Activated naive CD8-positive, alpha-beta T cell treated with anti-CD3 and anti-CD28 coated beads for 36 hours (primary cell): ENCODE measurements at regions not wholly inside any gene's neighbourhood (a gene's known extent, or its start where the extent isn't known, plus 50 kb on each side); places are given as distances from the start of the nearest gene placed in this dataset.
"Not testable (repeated sequence)": the region's sequence is repeated elsewhere in the genome, so short reads cannot be mapped to it uniquely, and the experiment has no call there.

Source experiments
- DNase-seq: peaks from one replicate; pipeline ENCODE4 v3.0.0; 2021
- H3K27ac Mint-ChIP-seq: one replicate; pipeline ENCODE4 v1.8.0; 2022; ENCODE audit warnings: mild to moderate bottlenecking, moderate library complexity, mixed read lengths
- H3K27me3 Mint-ChIP-seq: one replicate; pipeline ENCODE4 v1.8.0; 2022; ENCODE audit warnings: mild to moderate bottlenecking, mixed read lengths
- H3K36me3 Mint-ChIP-seq: one replicate; pipeline ENCODE4 v1.8.0; 2021; ENCODE audit warnings: mild to moderate bottlenecking, mixed read lengths
- H3K4me1 Mint-ChIP-seq: one replicate; pipeline ENCODE4 v1.8.0; 2021; ENCODE audit warnings: mixed read lengths
- H3K4me3 Mint-ChIP-seq: one replicate; pipeline ENCODE4 v1.8.0; 2022; ENCODE audit warnings: mild to moderate bottlenecking, moderate library complexity, mixed read lengths
- H3K9me3 Mint-ChIP-seq: one replicate; pipeline ENCODE4 v1.8.0; 2022; ENCODE audit warnings: mixed read lengths

GRCh38 chr13:50280441-50280937, 265.2 kb downstream of the KCNRG start:
- no peak for DNase-seq
- no peak overlapping the region for H3K4me3 Mint-ChIP-seq
- H3K36me3 Mint-ChIP-seq, result no peaks in the 10 kb centered on the region
- H3K27ac Mint-ChIP-seq, result no peak overlapping the region
- H3K4me1 Mint-ChIP-seq, result peaks cover 6% of the 10 kb centered on the region
- H3K9me3 Mint-ChIP-seq, result peaks cover 5% of the 10 kb centered on the region
- H3K27me3 Mint-ChIP-seq, result peaks cover 10% of the 10 kb centered on the region

DNA sequence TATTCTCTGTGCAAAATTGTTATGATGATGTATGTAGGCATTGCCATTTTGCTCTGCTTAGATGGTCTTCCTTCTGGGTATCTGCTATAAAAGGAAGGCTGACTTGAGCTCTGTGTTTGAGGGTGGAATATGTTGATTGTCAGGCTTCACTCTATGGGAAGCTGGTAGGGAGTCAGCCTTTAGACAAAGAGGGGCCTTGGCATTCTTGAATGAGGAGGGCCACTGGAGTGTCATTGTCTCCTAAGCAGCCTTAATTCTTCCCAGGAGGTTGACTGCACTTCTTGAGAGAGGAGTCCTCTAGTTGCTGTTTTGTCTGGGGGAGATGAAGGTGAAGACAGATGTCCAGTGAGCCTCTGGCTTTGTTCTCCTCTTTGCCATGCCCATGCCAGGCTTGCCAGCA, 266.8 kb downstream of the KCNRG start:
- no peak for DNase-seq
- no peaks in the 10 kb centered on the region for H3K36me3 Mint-ChIP-seq
- H3K4me3 Mint-ChIP-seq, result no peak overlapping the region
- peaks cover 10% of the 10 kb centered on the region for H3K27me3 Mint-ChIP-seq
- H3K9me3 Mint-ChIP-seq, result peaks cover 5% of the 10 kb centered on the region
- H3K4me1 Mint-ChIP-seq, result peaks cover 6% of the 10 kb centered on the region
- no peak overlapping the region for H3K27ac Mint-ChIP-seq

- H3K4me3 Mint-ChIP-seq, result no peak overlapping the region
- no peak overlapping the region for H3K27ac Mint-ChIP-seq
- peaks cover 6% of the 10 kb centered on the region for H3K4me1 Mint-ChIP-seq
- no peaks in the 10 kb centered on the region for H3K36me3 Mint-ChIP-seq
- H3K9me3 Mint-ChIP-seq, result no peaks in the 10 kb centered on the region
- DNase-seq, result no peak
- peaks cover 10% of the 10 kb centered on the region for H3K27me3 Mint-ChIP-seq
Observed at GRCh38 chr13:50283017-50283416, 267.8 kb downstream of the KCNRG start.

- no peaks in the 10 kb centered on the region for H3K36me3 Mint-ChIP-seq
- peaks cover 6% of the 10 kb centered on the region for H3K4me1 Mint-ChIP-seq
- DNase-seq, result no peak
- no peak overlapping the region for H3K27ac Mint-ChIP-seq
- peaks cover 12% of the 10 kb centered on the region for H3K27me3 Mint-ChIP-seq
- H3K4me3 Mint-ChIP-seq, result no peak overlapping the region
- H3K9me3 Mint-ChIP-seq, result peaks cover 1% of the 10 kb centered on the region
Observed at GRCh38 chr13:50284540-50284939, 269.3 kb downstream of the KCNRG start.

DNA sequence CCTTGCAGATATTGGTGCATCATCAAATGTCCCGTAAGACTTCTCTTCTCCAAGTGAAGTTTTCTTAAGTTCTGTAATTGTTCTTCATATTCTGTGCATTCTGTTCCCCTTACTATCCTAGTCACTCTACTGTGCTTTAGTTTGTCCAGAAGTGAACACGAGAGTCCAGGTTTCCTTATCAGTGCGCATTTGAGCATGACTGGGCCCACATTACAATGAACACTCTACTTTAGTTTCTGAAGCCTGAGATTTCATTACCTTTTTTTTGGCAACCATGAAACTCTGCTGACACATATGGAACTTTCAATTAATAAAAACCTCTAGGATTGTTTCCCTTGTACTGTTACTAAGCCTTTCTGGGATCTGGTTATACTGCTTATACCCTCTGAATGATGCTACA, 270.0 kb downstream of the KCNRG start:
- H3K4me3 Mint-ChIP-seq, result no peak overlapping the region
- no peak overlapping the region for H3K27ac Mint-ChIP-seq
- peaks cover 15% of the 10 kb centered on the region for H3K27me3 Mint-ChIP-seq
- no peak for DNase-seq
- H3K9me3 Mint-ChIP-seq, result peaks cover 3% of the 10 kb centered on the region
- H3K36me3 Mint-ChIP-seq, result no peaks in the 10 kb centered on the region
- H3K4me1 Mint-ChIP-seq, result peaks cover 6% of the 10 kb centered on the region

- Mint-ChIP-seq H3K27me3 (peaks cover 15% of the 10 kb centered on the region), H3K4me3 (no peak overlapping the region), H3K36me3 (no peaks in the 10 kb centered on the region), H3K27ac (no peak overlapping the region), H3K4me1 (peaks cover 6% of the 10 kb centered on the region), H3K9me3 (peaks cover 3% of the 10 kb centered on the region)
- DNase-seq, result no peak
Observed at GRCh38 chr13:50286324-50286723, 271.1 kb downstream of the KCNRG start.

GRCh38 chr13:50290186-50290585, 274.9 kb downstream of the KCNRG start:
- Mint-ChIP-seq H3K27me3 (peaks cover 7% of the 10 kb centered on the region), H3K36me3 (no peaks in the 10 kb centered on the region), H3K4me3 (no peak overlapping the region), H3K27ac (no peak overlapping the region), H3K9me3 (peaks cover 8% of the 10 kb centered on the region), H3K4me1 (peaks cover 6% of the 10 kb centered on the region)
- no peak for DNase-seq

GRCh38 chr13:50291611-50292010, 276.4 kb downstream of the KCNRG start:
- H3K27me3 Mint-ChIP-seq, result peaks cover 5% of the 10 kb centered on the region
- peaks cover 9% of the 10 kb centered on the region for H3K9me3 Mint-ChIP-seq
- no peak for DNase-seq
- peaks cover 6% of the 10 kb centered on the region for H3K4me1 Mint-ChIP-seq
- H3K36me3 Mint-ChIP-seq, result no peaks in the 10 kb centered on the region
- no peak overlapping the region for H3K27ac Mint-ChIP-seq
- H3K4me3 Mint-ChIP-seq, result no peak overlapping the region

GRCh38 chr13:50292081-50292480, 276.8 kb downstream of the KCNRG start:
- H3K27ac Mint-ChIP-seq, result no peak overlapping the region
- DNase-seq, result no peak
- peaks cover 6% of the 10 kb centered on the region for H3K4me1 Mint-ChIP-seq
- peaks cover 9% of the 10 kb centered on the region for H3K9me3 Mint-ChIP-seq
- no peak overlapping the region for H3K4me3 Mint-ChIP-seq
- H3K27me3 Mint-ChIP-seq, result peaks cover 5% of the 10 kb centered on the region
- no peaks in the 10 kb centered on the region for H3K36me3 Mint-ChIP-seq

GRCh38 chr13:50294425-50294824, 279.2 kb downstream of the KCNRG start:
- not testable (repeated sequence) for H3K27ac Mint-ChIP-seq, DNase-seq, H3K4me3 Mint-ChIP-seq, H3K9me3 Mint-ChIP-seq, H3K4me1 Mint-ChIP-seq, H3K36me3 Mint-ChIP-seq
- H3K27me3 Mint-ChIP-seq, result peaks cover 15% of the 10 kb centered on the region

- no peaks in the 10 kb centered on the region for H3K36me3 Mint-ChIP-seq
Observed at GRCh38 chr13:50299546-50300249, 284.5 kb downstream of the KCNRG start.

DNA sequence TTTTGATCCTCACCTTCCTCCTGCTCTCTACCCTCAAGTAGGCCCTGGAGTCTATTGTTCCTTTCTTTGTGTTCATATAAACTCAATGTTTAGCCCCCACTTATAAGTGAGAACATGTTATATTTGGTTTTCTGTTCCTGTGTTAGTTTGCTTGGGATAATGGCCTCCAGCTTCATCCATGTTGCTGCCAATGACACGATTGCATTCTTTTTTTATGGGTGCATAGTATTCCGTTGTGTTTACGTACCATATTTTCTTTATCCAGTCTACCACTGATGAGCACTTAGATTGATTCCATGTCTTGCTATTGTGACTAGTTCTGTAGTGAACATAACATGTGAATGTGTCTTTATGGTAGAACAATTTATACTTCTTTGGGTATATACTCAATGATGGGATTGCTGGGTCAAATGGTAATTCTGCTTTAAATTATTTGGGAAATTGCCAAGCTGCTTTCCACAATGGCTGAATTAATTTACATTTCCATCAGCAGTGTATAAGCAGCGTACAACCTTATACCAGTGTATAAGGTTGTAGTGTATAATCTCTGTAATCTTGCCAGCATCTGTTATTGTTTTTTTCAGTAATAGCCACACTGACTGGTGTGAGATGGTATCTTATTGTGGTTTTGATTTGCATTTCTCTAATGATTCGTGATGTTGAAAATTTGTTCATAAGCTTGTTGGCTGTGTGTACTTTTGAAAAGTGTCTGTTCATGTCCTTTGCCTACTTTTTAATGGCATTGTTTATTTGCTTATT, 288.9 kb downstream of the KCNRG start:
- DNase-seq, result no peak
- no peak overlapping the region for H3K4me3 Mint-ChIP-seq
- peaks cover 3% of the 10 kb centered on the region for H3K4me1 Mint-ChIP-seq
- H3K27me3 Mint-ChIP-seq, result peaks cover 4% of the 10 kb centered on the region
- no peak overlapping the region for H3K27ac Mint-ChIP-seq
- H3K9me3 Mint-ChIP-seq, result peaks cover 2% of the 10 kb centered on the region
- no peaks in the 10 kb centered on the region for H3K36me3 Mint-ChIP-seq

More at GRCh38 chr13:50299546-50300249, 284.5 kb downstream of the KCNRG start:
- no peak for DNase-seq
- Mint-ChIP-seq H3K4me3 (no peak overlapping the region), H3K27ac (no peak overlapping the region), H3K4me1 (no peaks in the 10 kb centered on the region), H3K9me3 (peaks cover 6% of the 10 kb centered on the region), H3K27me3 (peaks cover 11% of the 10 kb centered on the region)

GRCh38 chr13:50306156-50306555, 290.9 kb downstream of the KCNRG start:
- Mint-ChIP-seq H3K4me3 (no peak overlapping the region), H3K27me3 (peaks cover 7% of the 10 kb centered on the region), H3K4me1 (peaks cover 18% of the 10 kb centered on the region), H3K36me3 (no peaks in the 10 kb centered on the region), H3K9me3 (peaks cover 2% of the 10 kb centered on the region), H3K27ac (no peak overlapping the region)
- DNase-seq, result no peak

DNA sequence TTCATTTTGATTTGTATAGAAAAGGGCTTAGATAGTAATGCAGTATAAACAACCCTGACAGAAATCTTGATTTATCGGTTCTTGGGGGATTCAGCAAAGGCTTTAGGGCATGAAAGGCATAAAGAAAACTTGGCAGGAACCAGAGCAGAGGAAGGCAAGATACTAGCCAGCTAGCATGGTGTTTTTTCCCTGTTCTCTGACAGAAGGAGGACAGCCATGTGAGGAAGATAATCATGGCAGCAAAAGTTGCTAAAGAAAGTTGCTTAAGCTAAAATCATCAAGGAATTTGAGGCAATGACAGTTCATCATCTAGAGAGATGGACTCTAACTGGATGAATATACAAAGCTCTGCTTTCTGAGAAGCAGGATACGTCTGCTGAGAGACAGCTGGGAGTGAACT, 294.1 kb downstream of the KCNRG start:
- Mint-ChIP-seq H3K4me3 (no peak overlapping the region), H3K9me3 (peaks cover 2% of the 10 kb centered on the region), H3K27me3 (peaks cover 7% of the 10 kb centered on the region), H3K4me1 (peaks cover 18% of the 10 kb centered on the region), H3K27ac (no peak overlapping the region), H3K36me3 (no peaks in the 10 kb centered on the region)
- DNase-seq, result no peak

DNA sequence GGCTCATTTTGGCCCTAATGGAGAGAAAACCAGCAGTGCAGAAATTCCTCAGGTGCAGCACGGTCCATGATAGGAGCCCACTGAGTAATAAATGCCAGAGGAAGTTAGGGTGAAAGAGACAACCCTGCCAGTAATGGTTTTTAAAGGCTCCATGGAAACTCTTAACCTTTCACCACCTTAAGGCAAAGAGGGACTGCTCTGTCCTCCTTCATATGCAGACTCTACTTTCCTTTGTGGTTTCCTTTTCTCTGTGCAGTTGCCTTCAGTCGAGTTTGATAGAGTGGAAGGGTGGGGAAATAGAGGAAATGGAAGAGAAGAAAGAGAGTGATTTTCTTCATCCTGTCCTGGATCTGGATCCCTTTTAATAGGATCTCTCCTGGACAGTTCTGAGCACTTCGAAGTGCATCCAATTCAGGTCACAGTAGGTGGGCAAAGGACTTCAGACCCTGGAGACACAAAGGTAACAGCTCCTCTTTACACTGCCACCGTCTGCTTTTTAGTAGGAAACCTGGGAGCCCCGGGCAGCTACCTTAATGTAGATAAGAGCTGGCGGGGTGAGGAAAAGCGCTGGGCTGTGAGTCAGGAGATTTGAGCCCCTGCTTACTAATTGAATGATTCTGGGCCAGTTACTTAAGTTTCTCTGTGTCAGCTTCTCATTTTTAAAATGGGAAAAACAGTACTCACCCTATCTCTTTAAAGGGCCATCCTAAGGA, 294.8 kb downstream of the KCNRG start:
- H3K27me3 Mint-ChIP-seq, result peaks cover 7% of the 10 kb centered on the region
- no peaks in the 10 kb centered on the region for H3K36me3 Mint-ChIP-seq
- H3K27ac Mint-ChIP-seq, result no peak overlapping the region
- H3K4me3 Mint-ChIP-seq, result no peak overlapping the region
- no peaks in the 10 kb centered on the region for H3K9me3 Mint-ChIP-seq
- DNase-seq, result no peak
- H3K4me1 Mint-ChIP-seq, result peaks cover 18% of the 10 kb centered on the region
